SK-N-SH treated with all-trans-retinoic acid at 6 μM for 48 hours (cell line): ENCODE measurements at regions not wholly inside any gene's neighbourhood (a gene's known extent, or its start where the extent isn't known, plus 50 kb on each side); places are given as distances from the start of the nearest gene placed in this dataset.

Experiments
- ATAC-seq: fragments of 200-7000 bp; cut with Tn5 transposase; 3 replicates; pipeline ENCODE4 v1.9.1; 2020; ENCODE audit warnings: mild to moderate bottlenecking, moderate library complexity
- BACH2 ChIP-seq: fragments of 250-450 bp; sonication (Bioruptor Pico); IDR thresholded peaks from 2 replicates; pipeline ENCODE4 v1.9.0; 2021; ENCODE audit warnings: mild to moderate bottlenecking, borderline replicate concordance
- CSDC2 ChIP-seq: fragments of 250-450 bp; sonication (Bioruptor Pico); IDR thresholded peaks from 2 replicates; pipeline ENCODE4 v1.5.0; 2020; ENCODE audit warnings: mild to moderate bottlenecking, moderate library complexity
- CSRNP3 ChIP-seq: fragments of 250-450 bp; sonication (Bioruptor Pico); IDR thresholded peaks from 2 replicates; pipeline ENCODE4 v1.5.1; 2021; ENCODE audit warnings: mild to moderate bottlenecking, moderate library complexity
- ESRRG ChIP-seq: fragments of 250-450 bp; sonication (Bioruptor Pico); IDR thresholded peaks from 2 replicates; pipeline ENCODE4 v1.6.1; 2021; ENCODE audit warnings: mild to moderate bottlenecking
- GLIS3 ChIP-seq: fragments of 250-450 bp; sonication (Bioruptor Pico); IDR thresholded peaks from 2 replicates; pipeline ENCODE4 v1.5.0; 2020; ENCODE audit warnings: mild to moderate bottlenecking, moderate library complexity
- ISL1 ChIP-seq: fragments of 250-450 bp; sonication (Bioruptor Pico); IDR thresholded peaks from 2 replicates; pipeline ENCODE4 v2.1.2; 2022; ENCODE audit warnings: mild to moderate bottlenecking, moderate library complexity
- OSR1 ChIP-seq: fragments of 250-450 bp; sonication (Bioruptor Pico); IDR thresholded peaks from 2 replicates; pipeline ENCODE4 v1.8.0; 2022; ENCODE audit warnings: moderate library complexity, mild to moderate bottlenecking, inconsistent platforms
- PATZ1 ChIP-seq: fragments of 250-450 bp; sonication (Bioruptor Pico); IDR thresholded peaks from 2 replicates; pipeline ENCODE4 v1.8.0; 2020; ENCODE audit warnings: mild to moderate bottlenecking, moderate library complexity, borderline replicate concordance
- POU6F1 ChIP-seq: fragments of 250-450 bp; sonication (Bioruptor Pico); IDR thresholded peaks from 2 replicates; pipeline ENCODE4 v1.8.0; 2021; ENCODE audit warnings: low read depth, mild to moderate bottlenecking, moderate library complexity, borderline replicate concordance
- PPARA ChIP-seq: fragments of 250-450 bp; sonication (Bioruptor Pico); IDR thresholded peaks from 2 replicates; pipeline ENCODE4 v1.5.0; 2020; ENCODE audit warnings: mild to moderate bottlenecking, borderline replicate concordance
- RARB ChIP-seq: fragments of 250-450 bp; sonication (Bioruptor Pico); IDR thresholded peaks from 2 replicates; pipeline ENCODE4 v1.8.0; 2021; ENCODE audit warnings: mild to moderate bottlenecking, moderate library complexity
- SNAI2 ChIP-seq: fragments of 250-450 bp; sonication (Bioruptor Pico); IDR thresholded peaks from 2 replicates; pipeline ENCODE4 v1.5.0; 2020; ENCODE audit warnings: mild to moderate bottlenecking, moderate library complexity
- TCF4 ChIP-seq: fragments of 250-450 bp; sonication (Bioruptor Pico); IDR thresholded peaks from 2 replicates; pipeline ENCODE4 v1.8.0; 2021; ENCODE audit warnings: mild to moderate bottlenecking, moderate library complexity, borderline replicate concordance
- TOX ChIP-seq: fragments of 250-450 bp; sonication (Bioruptor Pico); IDR thresholded peaks from 2 replicates; pipeline ENCODE4 v1.8.0; 2021; ENCODE audit warnings: mild to moderate bottlenecking, moderate library complexity, borderline replicate concordance
- TSHZ2 ChIP-seq: fragments of 250-450 bp; sonication (Bioruptor Pico); IDR thresholded peaks from 2 replicates; pipeline ENCODE4 v1.5.0; 2020; ENCODE audit warnings: mild to moderate bottlenecking, moderate library complexity
- ZC3H10 ChIP-seq: fragments of 250-450 bp; sonication (Bioruptor Pico); IDR thresholded peaks from 2 replicates; pipeline ENCODE4 v1.5.1; 2021; ENCODE audit warnings: mild to moderate bottlenecking, moderate library complexity
- ZFP3 ChIP-seq: fragments of 250-450 bp; sonication (Bioruptor Pico); IDR thresholded peaks from 2 replicates; pipeline ENCODE4 v1.5.0; 2020; ENCODE audit warnings: mild to moderate bottlenecking, moderate library complexity
- ZFP30 ChIP-seq: fragments of 450-650 bp; formaldehyde crosslinking; IDR thresholded peaks from 2 replicates; pipeline ENCODE4 v1.5.0; 2022; ENCODE audit warnings: mild to moderate bottlenecking, moderate library complexity
- ZNF565 ChIP-seq: fragments of 450-650 bp; formaldehyde crosslinking; conservative IDR thresholded peaks from 2 replicates; pipeline ENCODE4 v1.5.0; 2020; ENCODE audit warnings: low read depth, mild to moderate bottlenecking, moderate library complexity
- ZNF70 ChIP-seq: fragments of 450-650 bp; formaldehyde crosslinking; IDR thresholded peaks from 2 replicates; pipeline ENCODE4 v1.5.0; 2020; ENCODE audit warnings: mild to moderate bottlenecking, moderate library complexity
- ZNF8 ChIP-seq: fragments of 450-650 bp; formaldehyde crosslinking; IDR thresholded peaks from 2 replicates; pipeline ENCODE4 v1.5.0; 2020; ENCODE audit warnings: mild to moderate bottlenecking, moderate library complexity

- ATAC-seq, result no peak
- TF ChIP-seq TCF4 (CRISPR knock-in tag), result no peak
- no peak for TF ChIP-seq ESRRG (CRISPR knock-in tag)
- TF ChIP-seq PATZ1 (CRISPR knock-in tag), result no peak
- TF ChIP-seq ZNF565 (CRISPR knock-in tag), result no peak
- TF ChIP-seq OSR1 (CRISPR knock-in tag), result no peak
- TF ChIP-seq ISL1, result no peak
Observed at GRCh38 chr18:34627137-34627920, 82.8 kb upstream of the DTNA start.

GRCh38 chr18:34631093-34631966, 78.8 kb upstream of the DTNA start:
- TF ChIP-seq ZNF565 (CRISPR knock-in tag) (no peak), TCF4 (CRISPR knock-in tag) (no peak), GLIS3 (no peak), CSRNP3 (CRISPR knock-in tag) (no peak), TOX (no peak), SNAI2 (CRISPR knock-in tag) (no peak), ZNF8 (CRISPR knock-in tag) (no peak), OSR1 (CRISPR knock-in tag) (no peak), ZNF70 (CRISPR knock-in tag) (no peak), BACH2 (CRISPR knock-in tag) (no peak), ZFP3 (CRISPR knock-in tag) (no peak), CSDC2 (CRISPR knock-in tag) (no peak), TSHZ2 (CRISPR knock-in tag) (no peak), PPARA (CRISPR knock-in tag) (no peak)
- ATAC-seq, result no peak

- no peak for ATAC-seq
- TF ChIP-seq PATZ1 (CRISPR knock-in tag) (no peak), OSR1 (CRISPR knock-in tag) (no peak), BACH2 (CRISPR knock-in tag) (no peak), POU6F1 (CRISPR knock-in tag) (no peak), ZFP30 (no peak), RARB (CRISPR knock-in tag) (no peak), ZC3H10 (CRISPR knock-in tag) (no peak), ZNF565 (CRISPR knock-in tag) (no peak), ZFP3 (CRISPR knock-in tag) (no peak), CSRNP3 (CRISPR knock-in tag) (no peak), ZNF8 (CRISPR knock-in tag) (no peak), PPARA (CRISPR knock-in tag) (no peak)
- TF ChIP-seq, all 23 proteins: peak for 0
Observed at GRCh38 chr18:34632321-34632720, 77.8 kb upstream of the DTNA start.
